Breast epithelium (tissue), 3 donors: ENCODE measurements at regions not wholly inside any gene's neighbourhood (a gene's known extent, or its start where the extent isn't known, plus 50 kb on each side); places are given as distances from the start of the nearest gene placed in this dataset.

Experiments
- CTCF ChIP-seq, 3 donors: fragments of 450-650 bp; IDR thresholded peaks; one replicate each; pipeline ENCODE4 v1.5.1; 2016 to 2017; ENCODE audit warnings: antibody characterized with exemption in 3 of 3, mild to moderate bottlenecking in 3 of 3, moderate library complexity in 3 of 3
- POLR2A ChIP-seq: fragments of 450-650 bp; IDR thresholded peaks from one replicate; pipeline ENCODE4 v1.6.1; 2016; ENCODE audit warnings: antibody characterized with exemption, mild to moderate bottlenecking, moderate library complexity

- no peak for TF ChIP-seq CTCF (IDR thresholded peaks at IDR 0.05)
- no peak for TF ChIP-seq POLR2A
These were observed 919.9 kb downstream of the SLITRK1 start for GRCh38 chr13:82962397-82962796.
